ENCODE measurements at regions not wholly inside any gene's neighbourhood (a gene's known extent, or its start where the extent isn't known, plus 50 kb on each side); places are given as distances from the start of the nearest gene placed in this dataset.
"Not testable (repeated sequence)": the region's sequence is repeated elsewhere in the genome, so short reads cannot be mapped to it uniquely, and the experiment has no call there.

- H3K27ac ChIP-seq (ENCODE audit: low read depth, low read length); H3K27me3 ChIP-seq (ENCODE audit: control insufficient read depth in 3 of 3, insufficient read depth in 3 of 3, low read length in 3 of 3); H3K36me3 ChIP-seq (ENCODE audit: control insufficient read depth in 3 of 3, insufficient read depth in 3 of 3, low read length in 3 of 3); H3K9me3 ChIP-seq (ENCODE audit: control insufficient read depth in 3 of 3, low read length in 3 of 3); H3K4me1 ChIP-seq (ENCODE audit: control insufficient read depth in 3 of 3, insufficient read depth in 3 of 3, low read length in 3 of 3); H3K4me3 ChIP-seq (ENCODE audit: low read length in 3 of 3); H3K9ac ChIP-seq (ENCODE audit: low read depth in 1 of 3, low read length in 3 of 3): not testable (repeated sequence)
Measured at GRCh38 chr12:74253826-74254225, 283.8 kb upstream of the ATXN7L3B start.

- Histone ChIP-seq H3K27ac (ENCODE audit: low read depth, low read length) (no peak overlapping the region), H3K4me1 (ENCODE audit: control insufficient read depth in 3 of 3, insufficient read depth in 3 of 3, low read length in 3 of 3) (no peaks in the 10 kb centered on the region), H3K36me3 (ENCODE audit: control insufficient read depth in 3 of 3, insufficient read depth in 3 of 3, low read length in 3 of 3) (no peaks in the 10 kb centered on the region), H3K9me3 (ENCODE audit: control insufficient read depth in 3 of 3, low read length in 3 of 3) (no peaks in the 10 kb centered on the region), H3K27me3 (ENCODE audit: control insufficient read depth in 3 of 3, insufficient read depth in 3 of 3, low read length in 3 of 3) (no peaks in the 10 kb centered on the region), H3K9ac (ENCODE audit: low read depth in 1 of 3, low read length in 3 of 3) (no peak overlapping the region), H3K4me3 (ENCODE audit: low read length in 3 of 3) (no peak overlapping the region)
Measured at GRCh38 chr12:74254784-74255183, 282.9 kb upstream of the ATXN7L3B start.

GRCh38 chr12:74259199-74259598, 278.4 kb upstream of the ATXN7L3B start:
- no peak overlapping the region for H3K4me3 ChIP-seq (ENCODE audit: low read length in 3 of 3)
- H3K36me3 ChIP-seq (ENCODE audit: control insufficient read depth in 3 of 3, insufficient read depth in 3 of 3, low read length in 3 of 3) = no peaks in the 10 kb centered on the region
- H3K27me3 ChIP-seq (ENCODE audit: control insufficient read depth in 3 of 3, insufficient read depth in 3 of 3, low read length in 3 of 3) = no peaks in the 10 kb centered on the region
- H3K4me1 ChIP-seq (ENCODE audit: control insufficient read depth in 3 of 3, insufficient read depth in 3 of 3, low read length in 3 of 3) = no peaks in the 10 kb centered on the region
- H3K9me3 ChIP-seq (ENCODE audit: control insufficient read depth in 3 of 3, low read length in 3 of 3) = no peaks in the 10 kb centered on the region
- no peak overlapping the region for H3K9ac ChIP-seq (ENCODE audit: low read depth in 1 of 3, low read length in 3 of 3)
- H3K27ac ChIP-seq (ENCODE audit: low read depth, low read length) = no peak overlapping the region

- Histone ChIP-seq H3K9ac (ENCODE audit: low read depth in 1 of 3, low read length in 3 of 3) (no peak overlapping the region), H3K27ac (ENCODE audit: low read depth, low read length) (no peak overlapping the region), H3K9me3 (ENCODE audit: control insufficient read depth in 3 of 3, low read length in 3 of 3) (peaks cover 0 to 2% (median 0%) of the 10 kb centered on the region in 3 donors), H3K36me3 (ENCODE audit: control insufficient read depth in 3 of 3, insufficient read depth in 3 of 3, low read length in 3 of 3) (no peaks in the 10 kb centered on the region), H3K4me1 (ENCODE audit: control insufficient read depth in 3 of 3, insufficient read depth in 3 of 3, low read length in 3 of 3) (no peaks in the 10 kb centered on the region), H3K27me3 (ENCODE audit: control insufficient read depth in 3 of 3, insufficient read depth in 3 of 3, low read length in 3 of 3) (no peaks in the 10 kb centered on the region), H3K4me3 (ENCODE audit: low read length in 3 of 3) (no peak overlapping the region)
Measured at GRCh38 chr12:74264692-74265091, 272.9 kb upstream of the ATXN7L3B start.

- H3K4me1 ChIP-seq (ENCODE audit: control insufficient read depth in 3 of 3, insufficient read depth in 3 of 3, low read length in 3 of 3); H3K4me3 ChIP-seq (ENCODE audit: low read length in 3 of 3); H3K9me3 ChIP-seq (ENCODE audit: control insufficient read depth in 3 of 3, low read length in 3 of 3); H3K27me3 ChIP-seq (ENCODE audit: control insufficient read depth in 3 of 3, insufficient read depth in 3 of 3, low read length in 3 of 3); H3K36me3 ChIP-seq (ENCODE audit: control insufficient read depth in 3 of 3, insufficient read depth in 3 of 3, low read length in 3 of 3); H3K27ac ChIP-seq (ENCODE audit: low read depth, low read length); H3K9ac ChIP-seq (ENCODE audit: low read depth in 1 of 3, low read length in 3 of 3): not testable (repeated sequence)
Measured at GRCh38 chr12:74269355-74269754, 268.3 kb upstream of the ATXN7L3B start.

GRCh38 chr12:74280156-74280655, 257.4 kb upstream of the ATXN7L3B start:
- no peaks in the 10 kb centered on the region for H3K4me1 ChIP-seq (ENCODE audit: control insufficient read depth in 3 of 3, insufficient read depth in 3 of 3, low read length in 3 of 3)
- no peaks in the 10 kb centered on the region for H3K36me3 ChIP-seq (ENCODE audit: control insufficient read depth in 3 of 3, insufficient read depth in 3 of 3, low read length in 3 of 3)
- no peak overlapping the region for H3K27ac ChIP-seq (ENCODE audit: low read depth, low read length)
- H3K9ac ChIP-seq (ENCODE audit: low read depth in 1 of 3, low read length in 3 of 3) = no peak overlapping the region
- H3K9me3 ChIP-seq (ENCODE audit: control insufficient read depth in 3 of 3, low read length in 3 of 3) = peaks cover 0 to 3% (median 0%) of the 10 kb centered on the region in 3 donors
- no peak overlapping the region for H3K4me3 ChIP-seq (ENCODE audit: low read length in 3 of 3)
- no peaks in the 10 kb centered on the region for H3K27me3 ChIP-seq (ENCODE audit: control insufficient read depth in 3 of 3, insufficient read depth in 3 of 3, low read length in 3 of 3)

- not testable (repeated sequence) for H3K4me3 ChIP-seq (ENCODE audit: low read length in 3 of 3); H3K9ac ChIP-seq (ENCODE audit: low read depth in 1 of 3, low read length in 3 of 3); H3K4me1 ChIP-seq (ENCODE audit: control insufficient read depth in 3 of 3, insufficient read depth in 3 of 3, low read length in 3 of 3); H3K36me3 ChIP-seq (ENCODE audit: control insufficient read depth in 3 of 3, insufficient read depth in 3 of 3, low read length in 3 of 3); H3K9me3 ChIP-seq (ENCODE audit: control insufficient read depth in 3 of 3, low read length in 3 of 3); H3K27ac ChIP-seq (ENCODE audit: low read depth, low read length); H3K27me3 ChIP-seq (ENCODE audit: control insufficient read depth in 3 of 3, insufficient read depth in 3 of 3, low read length in 3 of 3)
Measured at GRCh38 chr12:74281401-74282180, 256.0 kb upstream of the ATXN7L3B start.

GRCh38 chr12:74283646-74284045, 254.0 kb upstream of the ATXN7L3B start:
- H3K4me3 ChIP-seq (ENCODE audit: low read length in 3 of 3) = no peak overlapping the region
- H3K4me1 ChIP-seq (ENCODE audit: control insufficient read depth in 3 of 3, insufficient read depth in 3 of 3, low read length in 3 of 3) = no peaks in the 10 kb centered on the region
- H3K9ac ChIP-seq (ENCODE audit: low read depth in 1 of 3, low read length in 3 of 3) = no peak overlapping the region
- no peaks in the 10 kb centered on the region for H3K9me3 ChIP-seq (ENCODE audit: control insufficient read depth in 3 of 3, low read length in 3 of 3)
- H3K36me3 ChIP-seq (ENCODE audit: control insufficient read depth in 3 of 3, insufficient read depth in 3 of 3, low read length in 3 of 3) = no peaks in the 10 kb centered on the region
- H3K27ac ChIP-seq (ENCODE audit: low read depth, low read length) = no peak overlapping the region
- no peaks in the 10 kb centered on the region for H3K27me3 ChIP-seq (ENCODE audit: control insufficient read depth in 3 of 3, insufficient read depth in 3 of 3, low read length in 3 of 3)

GRCh38 chr12:74285773-74286172, 251.9 kb upstream of the ATXN7L3B start:
- Histone ChIP-seq H3K9ac (ENCODE audit: low read depth in 1 of 3, low read length in 3 of 3) (no peak overlapping the region), H3K4me1 (ENCODE audit: control insufficient read depth in 3 of 3, insufficient read depth in 3 of 3, low read length in 3 of 3) (no peaks in the 10 kb centered on the region), H3K36me3 (ENCODE audit: control insufficient read depth in 3 of 3, insufficient read depth in 3 of 3, low read length in 3 of 3) (no peaks in the 10 kb centered on the region), H3K4me3 (ENCODE audit: low read length in 3 of 3) (no peak overlapping the region), H3K27me3 (ENCODE audit: control insufficient read depth in 3 of 3, insufficient read depth in 3 of 3, low read length in 3 of 3) (no peaks in the 10 kb centered on the region), H3K27ac (ENCODE audit: low read depth, low read length) (no peak overlapping the region), H3K9me3 (ENCODE audit: control insufficient read depth in 3 of 3, low read length in 3 of 3) (no peaks in the 10 kb centered on the region)

- H3K4me3 ChIP-seq (ENCODE audit: low read length in 3 of 3) = no peak overlapping the region
- no peak overlapping the region for H3K9ac ChIP-seq (ENCODE audit: low read depth in 1 of 3, low read length in 3 of 3)
- no peaks in the 10 kb centered on the region for H3K9me3 ChIP-seq (ENCODE audit: control insufficient read depth in 3 of 3, low read length in 3 of 3)
- no peak overlapping the region for H3K27ac ChIP-seq (ENCODE audit: low read depth, low read length)
- no peaks in the 10 kb centered on the region for H3K27me3 ChIP-seq (ENCODE audit: control insufficient read depth in 3 of 3, insufficient read depth in 3 of 3, low read length in 3 of 3)
- H3K4me1 ChIP-seq (ENCODE audit: control insufficient read depth in 3 of 3, insufficient read depth in 3 of 3, low read length in 3 of 3) = no peaks in the 10 kb centered on the region
- H3K36me3 ChIP-seq (ENCODE audit: control insufficient read depth in 3 of 3, insufficient read depth in 3 of 3, low read length in 3 of 3) = no peaks in the 10 kb centered on the region
Measured at GRCh38 chr12:74286254-74286653, 251.4 kb upstream of the ATXN7L3B start.

All from skeletal muscle tissue (tissue), 3 donors.